GM18909 (cell line): ENCODE measurements at regions not wholly inside any gene's neighbourhood (a gene's known extent, or its start where the extent isn't known, plus 50 kb on each side); places are given as distances from the start of the nearest gene placed in this dataset.

Experiments
- ATAC-seq: cut with Tn5 transposase; IDR thresholded peaks from one replicate; pipeline ENCODE4 v1.9.1; 2021; ENCODE audit warnings: mild to moderate bottlenecking; ENCODE audit not compliant: unreplicated experiment, poor library complexity

GRCh38 chr4:53730031-53730805 is 138.9 kb upstream of the LNX1 start:
- no peak for ATAC-seq

GRCh38 chr4:53722110-53722509 is 130.8 kb upstream of the LNX1 start:
- ATAC-seq, result no peak

- ATAC-seq, result no peak
These were observed 130.0 kb upstream of the LNX1 start for GRCh38 chr4:53721263-53721662.

- no peak for ATAC-seq
These were observed 129.5 kb upstream of the LNX1 start for GRCh38 chr4:53720776-53721175.

- ATAC-seq, result no peak
These were observed 125.8 kb upstream of the LNX1 start for GRCh38 chr4:53717064-53717549.

- ATAC-seq, result no peak
These were observed 125.3 kb upstream of the LNX1 start for GRCh38 chr4:53716471-53717063.

GRCh38 chr4:53716011-53716410 is 124.7 kb upstream of the LNX1 start:
- no peak for ATAC-seq

GRCh38 chr4:53714236-53715140 is 123.2 kb upstream of the LNX1 start:
- ATAC-seq, result no peak

GRCh38 chr4:53713767-53714166 is 122.5 kb upstream of the LNX1 start:
- ATAC-seq, result no peak

GRCh38 chr4:53713296-53713695 is 122.0 kb upstream of the LNX1 start:
- no peak for ATAC-seq

GRCh38 chr4:53712408-53713020 is 121.2 kb upstream of the LNX1 start:
- no peak for ATAC-seq

- ATAC-seq, result no peak
These were observed 120.6 kb upstream of the LNX1 start for GRCh38 chr4:53711926-53712325.

- no peak for ATAC-seq
These were observed 118.4 kb upstream of the LNX1 start for GRCh38 chr4:53709693-53710092.

- no peak for ATAC-seq
These were observed 116.2 kb upstream of the LNX1 start for GRCh38 chr4:53707491-53707890.

- no peak for ATAC-seq
These were observed 115.2 kb upstream of the LNX1 start for GRCh38 chr4:53706422-53707032.

- no peak for ATAC-seq
These were observed 114.7 kb upstream of the LNX1 start for GRCh38 chr4:53705972-53706371.

GRCh38 chr4:53705151-53705764 is 114.0 kb upstream of the LNX1 start:
- peak; percentile 26 for ATAC-seq

GRCh38 chr4:53704329-53704728 is 113.0 kb upstream of the LNX1 start:
- no peak for ATAC-seq

- no peak for ATAC-seq
These were observed 112.0 kb upstream of the LNX1 start for GRCh38 chr4:53703267-53703655.
